Gastrocnemius medialis (tissue), 4 donors: ENCODE measurements at regions not wholly inside any gene's neighbourhood (a gene's known extent, or its start where the extent isn't known, plus 50 kb on each side); places are given as distances from the start of the nearest gene placed in this dataset.

Experiments used
- ATAC-seq, 2 donors: fragments of 150-250 bp; one replicate each; pipeline ENCODE4 v1.9.1; 2016
- DNase-seq, 2 donors: peaks; one replicate each; pipeline ENCODE4 v3.0.0-alpha.2; 2019
- H3K27ac ChIP-seq, 4 donors: fragments of 200-600 bp; sonication (generic); 1 replicate in 1 of 4; 2 replicates in 3 of 4; pipeline ENCODE4 v1.5.1; 2016 to 2018; ENCODE audit warnings: mild to moderate bottlenecking in 2 of 4, moderate library complexity in 1 of 4
- H3K27me3 ChIP-seq, 3 donors: fragments of 200-600 bp; sonication (generic) in 2 of 3; 1 replicate in 1 of 3; 2 replicates in 2 of 3; pipeline versions ENCODE4 v1.5.1 to v1.6.0; 2016 to 2019; ENCODE audit warnings: mild to moderate bottlenecking in 1 of 3, moderate library complexity in 1 of 3
- H3K36me3 ChIP-seq, 2 donors: fragments of 200-600 bp; sonication (generic) in 1 of 2; one replicate each; pipeline ENCODE4 v1.5.1; 2017 to 2018
- H3K4me1 ChIP-seq, 2 donors: fragments of 200-600 bp; sonication (generic) in 1 of 2; one replicate each; pipeline ENCODE4 v1.5.1; 2016 to 2017; ENCODE audit warnings: mild to moderate bottlenecking in 2 of 2
- H3K4me3 ChIP-seq, 4 donors: fragments of 200-600 bp; sonication (generic) in 3 of 4; 1 replicate in 1 of 4; 2 replicates in 3 of 4; pipeline ENCODE4 v1.5.1; 2016 to 2019; ENCODE audit warnings: mild to moderate bottlenecking in 2 of 4
- H3K9me3 ChIP-seq, 3 donors: fragments of 200-600 bp; sonication (generic) in 2 of 3; 1 replicate in 1 of 3; 2 replicates in 2 of 3; pipeline ENCODE4 v1.5.1; 2016 to 2019
- POLR2A ChIP-seq, 2 donors: fragments of 450-650 bp; IDR thresholded peaks; one replicate each; pipeline ENCODE4 v1.6.1; 2017; ENCODE audit warnings: antibody characterized with exemption in 2 of 2, mild to moderate bottlenecking in 2 of 2, moderate library complexity in 2 of 2
- in situ Hi-C, 4 donors: fragments of 200-750 bp; cut with MboI; loops; one replicate each; pipeline versions ENCODE4 v1.15.0 to v1.8.0; 2017; ENCODE audit warnings: low sequenced_read_pairs in 4 of 4
- intact Hi-C: fragments of 100-400 bp; cut with DNase I; formaldehyde crosslinking; loops from one replicate; pipeline ENCODE4 v1.15.1; 2023; ENCODE audit warnings: low total_unique reads
- TF ChIP-seq, protein P1 (sequence below), 5 experiments: fragments of 450-650 bp in 3 of 5; fragments of 200-600 bp in 2 of 5; sonication (generic) in 2 of 5; IDR thresholded peaks in 4 of 5; conservative IDR thresholded peaks in 1 of 5; 1 replicate in 4 of 5; 2 replicates in 1 of 5; pipeline ENCODE4 v1.5.1; 2016 to 2019; ENCODE audit warnings: antibody characterized with exemption in 5 of 5, mild to moderate bottlenecking in 3 of 5, moderate library complexity in 3 of 5

GRCh38 chr18:2086439-2086838 lies 484.9 kb downstream of the METTL4 start:
- in situ Hi-C loops (no loop called here), intact Hi-C loops (no loop called here)
- no peak for ATAC-seq
- H3K4me1 ChIP-seq = no peaks in the 10 kb centered on the region
- no peak for DNase-seq
- TF ChIP-seq POLR2A (IDR thresholded peaks at IDR 0.05) = no peak
- TF ChIP-seq, protein P1, sequence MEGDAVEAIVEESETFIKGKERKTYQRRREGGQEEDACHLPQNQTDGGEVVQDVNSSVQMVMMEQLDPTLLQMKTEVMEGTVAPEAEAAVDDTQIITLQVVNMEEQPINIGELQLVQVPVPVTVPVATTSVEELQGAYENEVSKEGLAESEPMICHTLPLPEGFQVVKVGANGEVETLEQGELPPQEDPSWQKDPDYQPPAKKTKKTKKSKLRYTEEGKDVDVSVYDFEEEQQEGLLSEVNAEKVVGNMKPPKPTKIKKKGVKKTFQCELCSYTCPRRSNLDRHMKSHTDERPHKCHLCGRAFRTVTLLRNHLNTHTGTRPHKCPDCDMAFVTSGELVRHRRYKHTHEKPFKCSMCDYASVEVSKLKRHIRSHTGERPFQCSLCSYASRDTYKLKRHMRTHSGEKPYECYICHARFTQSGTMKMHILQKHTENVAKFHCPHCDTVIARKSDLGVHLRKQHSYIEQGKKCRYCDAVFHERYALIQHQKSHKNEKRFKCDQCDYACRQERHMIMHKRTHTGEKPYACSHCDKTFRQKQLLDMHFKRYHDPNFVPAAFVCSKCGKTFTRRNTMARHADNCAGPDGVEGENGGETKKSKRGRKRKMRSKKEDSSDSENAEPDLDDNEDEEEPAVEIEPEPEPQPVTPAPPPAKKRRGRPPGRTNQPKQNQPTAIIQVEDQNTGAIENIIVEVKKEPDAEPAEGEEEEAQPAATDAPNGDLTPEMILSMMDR (IDR thresholded peaks at IDR 0.05 in 4 of 5, conservative IDR thresholded peaks at IDR 0.05 in 1 of 5) = no peak
- H3K36me3 ChIP-seq = no peaks in the 10 kb centered on the region
- H3K27ac ChIP-seq = no peak overlapping the region
- H3K9me3 ChIP-seq = no peaks in the 10 kb centered on the region
- H3K4me3 ChIP-seq = no peak overlapping the region
- no peaks in the 10 kb centered on the region for H3K27me3 ChIP-seq

- intact Hi-C loops (no loop called here), in situ Hi-C loops (no loop called here)
- Histone ChIP-seq H3K27ac (no peak overlapping the region), H3K9me3 (no peaks in the 10 kb centered on the region), H3K4me1 (no peaks in the 10 kb centered on the region), H3K36me3 (no peaks in the 10 kb centered on the region), H3K4me3 (no peak overlapping the region), H3K27me3 (no peaks in the 10 kb centered on the region)
- ATAC-seq = peak; percentile 56 to 71
- no peak for TF ChIP-seq POLR2A (IDR thresholded peaks at IDR 0.05)
- TF ChIP-seq, protein P1 (IDR thresholded peaks at IDR 0.05 in 4 of 5, conservative IDR thresholded peaks at IDR 0.05 in 1 of 5) = no peak
- peak; percentile 20 to 67 for DNase-seq
Measured at GRCh38 chr18:2087877-2088673, 483.2 kb downstream of the METTL4 start.

DNA sequence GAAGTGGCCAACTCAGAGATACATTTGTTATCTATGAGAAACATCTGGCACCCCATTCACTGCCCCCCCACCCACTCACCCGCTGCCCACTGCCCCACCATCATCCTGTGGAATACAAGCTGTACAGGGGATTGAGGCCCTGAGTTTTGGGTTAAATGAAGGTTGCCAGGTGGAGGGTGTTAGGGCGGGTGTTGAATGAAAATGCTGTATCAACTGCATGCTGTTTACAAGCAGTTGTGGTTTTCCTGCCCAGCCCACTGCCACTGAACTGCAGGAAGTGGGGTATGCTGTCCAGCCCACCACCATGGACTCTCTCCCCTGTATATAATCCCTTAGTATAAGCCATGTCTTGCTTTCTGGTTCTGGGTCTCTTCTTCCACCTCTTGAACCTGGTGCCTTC lies 481.9 kb downstream of the METTL4 start:
- Histone ChIP-seq H3K36me3 (no peaks in the 10 kb centered on the region), H3K9me3 (no peaks in the 10 kb centered on the region), H3K4me1 (no peaks in the 10 kb centered on the region), H3K27ac (no peak overlapping the region), H3K27me3 (no peaks in the 10 kb centered on the region), H3K4me3 (no peak overlapping the region)
- in situ Hi-C loops (no loop called here), intact Hi-C loops (no loop called here)
- TF ChIP-seq, protein P1 (IDR thresholded peaks at IDR 0.05 in 4 of 5, conservative IDR thresholded peaks at IDR 0.05 in 1 of 5) = no peak
- TF ChIP-seq POLR2A (IDR thresholded peaks at IDR 0.05) = no peak
- ATAC-seq (no peak), DNase-seq (no peak)

DNA sequence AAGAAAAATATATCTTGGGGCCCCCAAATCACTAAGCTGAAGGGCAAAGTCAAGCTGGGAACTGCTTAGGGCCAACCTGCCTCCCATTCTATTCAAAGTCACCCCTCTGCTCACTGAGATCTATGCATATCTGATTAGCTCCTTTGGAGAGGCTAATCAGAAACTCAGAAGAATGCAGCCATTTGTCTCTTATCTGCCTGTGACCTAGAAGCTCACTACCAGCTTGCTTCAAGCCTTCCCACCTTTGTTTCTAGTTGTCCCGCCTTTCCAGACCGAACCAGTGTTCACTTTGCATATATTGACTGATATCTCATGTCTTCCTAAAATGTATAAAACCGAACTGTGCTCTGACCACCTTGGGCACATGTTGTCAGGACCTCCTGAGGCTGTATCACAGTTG lies 479.4 kb downstream of the METTL4 start:
- intact Hi-C loops (no loop called here), in situ Hi-C loops (no loop called here)
- H3K27me3 ChIP-seq = no peaks in the 10 kb centered on the region
- ATAC-seq = no peak
- H3K4me3 ChIP-seq = no peak overlapping the region
- DNase-seq = no peak
- H3K9me3 ChIP-seq = no peaks in the 10 kb centered on the region
- no peaks in the 10 kb centered on the region for H3K4me1 ChIP-seq
- H3K36me3 ChIP-seq = no peaks in the 10 kb centered on the region
- TF ChIP-seq, protein P1 (IDR thresholded peaks at IDR 0.05 in 4 of 5, conservative IDR thresholded peaks at IDR 0.05 in 1 of 5) = no peak
- TF ChIP-seq POLR2A (IDR thresholded peaks at IDR 0.05) = no peak
- H3K27ac ChIP-seq = no peak overlapping the region

DNA sequence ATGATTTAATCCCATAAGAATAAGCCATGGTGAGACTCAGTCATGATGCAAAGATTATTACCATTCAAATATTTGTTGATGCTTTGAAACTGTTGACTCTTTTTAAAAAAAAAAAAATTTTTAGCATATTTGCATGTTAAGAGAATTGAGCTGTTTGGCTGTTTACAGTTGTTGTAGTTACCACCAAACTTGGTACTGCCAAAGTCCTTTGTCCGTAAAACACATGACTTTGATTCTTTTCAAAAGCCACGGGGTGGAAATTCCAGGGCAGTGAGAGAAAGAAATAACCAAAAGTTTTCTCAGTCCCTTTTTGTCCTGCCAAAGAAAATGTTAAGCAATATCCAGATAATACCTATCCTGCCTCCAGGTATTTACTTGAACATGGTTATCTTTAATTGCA lies 474.8 kb downstream of the METTL4 start:
- no peak for DNase-seq
- ATAC-seq = no peak
- H3K27ac ChIP-seq = no peak overlapping the region
- H3K27me3 ChIP-seq = no peaks in the 10 kb centered on the region
- no peak overlapping the region for H3K4me3 ChIP-seq
- intact Hi-C loops = no loop called here
- no peaks in the 10 kb centered on the region for H3K36me3 ChIP-seq
- no peak for TF ChIP-seq POLR2A (IDR thresholded peaks at IDR 0.05)
- TF ChIP-seq, protein P1 (IDR thresholded peaks at IDR 0.05 in 4 of 5, conservative IDR thresholded peaks at IDR 0.05 in 1 of 5) = no peak
- in situ Hi-C loops = no loop called here
- H3K4me1 ChIP-seq = no peaks in the 10 kb centered on the region
- H3K9me3 ChIP-seq = no peaks in the 10 kb centered on the region
